ENCODE measurements at regions not wholly inside any gene's neighbourhood (a gene's known extent, or its start where the extent isn't known, plus 50 kb on each side); places are given as distances from the start of the nearest gene placed in this dataset.
A peak's percentile ranks its signal among the peaks of the same experiment; 100 is the strongest.

GRCh38 chr1:232682248-232682647 lies 52.3 kb upstream of the SIPA1L2 start:
- Histone ChIP-seq H3K27me3 (no peaks in the 10 kb centered on the region), H3K4me3 (no peak overlapping the region), H3K36me3 (no peaks in the 10 kb centered on the region), H3K4me1 (no peaks in the 10 kb centered on the region), H3K9ac (ENCODE audit: low read depth in 2 of 2, low read length in 2 of 2) (no peak overlapping the region), H3K9me3 (no peaks in the 10 kb centered on the region), H3K27ac (peak overlapping the region; percentile 20)
- intact Hi-C loops (cut with DNase I) = loop anchor here (10.0 kb wide), 1 partner anchor 83 kb away; no protein-coding TSS in a partner anchor
- DNase-seq = peak; percentile 82
- no peak for TF ChIP-seq CTCF (IDR thresholded peaks at IDR 0.05)

- Histone ChIP-seq H3K27ac (no peak overlapping the region), H3K4me1 (no peaks in the 10 kb centered on the region), H3K9ac (ENCODE audit: low read depth in 2 of 2, low read length in 2 of 2) (no peak overlapping the region), H3K9me3 (no peaks in the 10 kb centered on the region), H3K4me3 (no peak overlapping the region), H3K27me3 (no peaks in the 10 kb centered on the region), H3K36me3 (no peaks in the 10 kb centered on the region)
- intact Hi-C loops (cut with DNase I) = loop anchor here (10.0 kb wide), 1 partner anchor 80 kb away; no protein-coding TSS in a partner anchor
- DNase-seq = no peak
- TF ChIP-seq CTCF (IDR thresholded peaks at IDR 0.05) = no peak
Measured at GRCh38 chr1:232684371-232685105, 54.6 kb upstream of the SIPA1L2 start.

GRCh38 chr1:232686346-232686745 lies 56.4 kb upstream of the SIPA1L2 start:
- no peaks in the 10 kb centered on the region for H3K36me3 ChIP-seq
- no peaks in the 10 kb centered on the region for H3K27me3 ChIP-seq
- H3K9ac ChIP-seq (ENCODE audit: low read depth in 2 of 2, low read length in 2 of 2) = no peak overlapping the region
- no peak for TF ChIP-seq CTCF (IDR thresholded peaks at IDR 0.05)
- H3K9me3 ChIP-seq = no peaks in the 10 kb centered on the region
- H3K4me1 ChIP-seq = peaks cover 3% of the 10 kb centered on the region
- DNase-seq = no peak
- no peak overlapping the region for H3K4me3 ChIP-seq
- H3K27ac ChIP-seq = no peak overlapping the region
- intact Hi-C loops (cut with DNase I) = loop anchor here (10.0 kb wide), 1 partner anchor 78 kb away; no protein-coding TSS in a partner anchor

- Histone ChIP-seq H3K4me1 (peaks cover 3% of the 10 kb centered on the region), H3K9ac (ENCODE audit: low read depth in 2 of 2, low read length in 2 of 2) (no peak overlapping the region), H3K4me3 (no peak overlapping the region), H3K27ac (no peak overlapping the region), H3K27me3 (no peaks in the 10 kb centered on the region), H3K9me3 (no peaks in the 10 kb centered on the region), H3K36me3 (no peaks in the 10 kb centered on the region)
- TF ChIP-seq CTCF (IDR thresholded peaks at IDR 0.05) = no peak
- intact Hi-C loops (cut with DNase I) = loop anchor here (10.0 kb wide), 1 partner anchor 77 kb away; no protein-coding TSS in a partner anchor
- DNase-seq = no peak
Measured at GRCh38 chr1:232687304-232687703, 57.4 kb upstream of the SIPA1L2 start.

GRCh38 chr1:232687728-232688127 lies 57.8 kb upstream of the SIPA1L2 start:
- Histone ChIP-seq H3K9ac (ENCODE audit: low read depth in 2 of 2, low read length in 2 of 2) (no peak overlapping the region), H3K27ac (no peak overlapping the region), H3K36me3 (no peaks in the 10 kb centered on the region), H3K4me3 (no peak overlapping the region), H3K27me3 (no peaks in the 10 kb centered on the region), H3K4me1 (peaks cover 3% of the 10 kb centered on the region), H3K9me3 (no peaks in the 10 kb centered on the region)
- no peak for DNase-seq
- intact Hi-C loops (cut with DNase I) = loop anchor here (10.0 kb wide), 1 partner anchor 77 kb away; no protein-coding TSS in a partner anchor
- TF ChIP-seq CTCF (IDR thresholded peaks at IDR 0.05) = no peak
